Pancreas (tissue), 10 donors: ENCODE measurements at regions not wholly inside any gene's neighbourhood (a gene's known extent, or its start where the extent isn't known, plus 50 kb on each side); places are given as distances from the start of the nearest gene placed in this dataset.

ENCODE experiments used
- ATAC-seq, 4 donors: fragments of 200-7000 bp; cut with Tn5 transposase; one replicate each; pipeline versions ENCODE4 v1.8.0 to v1.9.1; 2020; ENCODE audit warnings: mild to moderate bottlenecking in 4 of 4, moderate library complexity in 4 of 4
- DNase-seq, 6 donors: peaks; one replicate each; pipeline ENCODE4 v3.0.0-alpha.2; 2020
- FAIRE-seq: peaks from 2 replicates; lab custom pipeline; 2012; peaks lifted over from hg19 to GRCh38; lab: Jason Lieb, UNC
- H3K27ac ChIP-seq, 4 donors: fragments of 200-600 bp; sonication (generic); 1 replicate in 3 of 4; 2 replicates in 1 of 4; pipeline versions ENCODE4 v1.5.0 to v1.8.0; 2020
- H3K27me3 ChIP-seq, 4 donors: fragments of 200-600 bp; one replicate each; pipeline ENCODE4 v1.8.0; 2021
- H3K36me3 ChIP-seq, 3 donors: fragments of 200-600 bp; sonication (generic) in 1 of 3; one replicate each; pipeline versions ENCODE4 v1.5.0 to v1.8.0; 2020 to 2021
- H3K4me1 ChIP-seq, 3 donors: fragments of 200-600 bp; one replicate each; pipeline ENCODE4 v1.8.0; 2021
- H3K4me3 ChIP-seq, 4 donors: fragments of 200-600 bp; sonication (generic) in 2 of 4; one replicate each; pipeline versions ENCODE4 v1.5.0 to v1.8.0; 2020 to 2021
- H3K9me3 ChIP-seq, 4 donors: fragments of 200-600 bp; one replicate each; pipeline ENCODE4 v1.8.0; 2021
- WGBS, 2 donors: extraction: QIAGEN DNeasy Blood & Tissue Kit; methylation state at CpG; one replicate each; pipeline ENCODE4 v1.1.7; 2013; 5-methylcytosine and 5-hydroxymethylcytosine counted together
- intact Hi-C, 3 donors: fragments of 100-400 bp; cut with DNase I; formaldehyde crosslinking; loops; one replicate each; pipeline versions ENCODE4 v1.11.1 to v1.14.2; 2022
- TF ChIP-seq, protein P1 (sequence below), 4 donors: fragments of 200-600 bp; sonication (generic) in 3 of 4; IDR thresholded peaks; one replicate each; pipeline versions ENCODE4 v1.5.0 to v1.8.0; 2021; ENCODE audit warnings: antibody characterized with exemption in 4 of 4
- donor health status: healthy with polysubstance abuse.
- donor health status: DM: no; HTN: no; CAD: no; lungs with moderate emphysema.
- donor health status: DM: no; HTN: no; CAD: no.
- donor health status: control.
- donor health status: control.
- donor health status: Bipolar disorder and iron deficiency.
- donor health status: DM: yes; HTN: yes; CAD: no.
- donor health status: DM: no; HTN: no; CAD: no.
- donor health status: DM: no; HTN: no; CAD: no.
- donor health status: DM: yes; HTN: yes; CAD: no.

DNA sequence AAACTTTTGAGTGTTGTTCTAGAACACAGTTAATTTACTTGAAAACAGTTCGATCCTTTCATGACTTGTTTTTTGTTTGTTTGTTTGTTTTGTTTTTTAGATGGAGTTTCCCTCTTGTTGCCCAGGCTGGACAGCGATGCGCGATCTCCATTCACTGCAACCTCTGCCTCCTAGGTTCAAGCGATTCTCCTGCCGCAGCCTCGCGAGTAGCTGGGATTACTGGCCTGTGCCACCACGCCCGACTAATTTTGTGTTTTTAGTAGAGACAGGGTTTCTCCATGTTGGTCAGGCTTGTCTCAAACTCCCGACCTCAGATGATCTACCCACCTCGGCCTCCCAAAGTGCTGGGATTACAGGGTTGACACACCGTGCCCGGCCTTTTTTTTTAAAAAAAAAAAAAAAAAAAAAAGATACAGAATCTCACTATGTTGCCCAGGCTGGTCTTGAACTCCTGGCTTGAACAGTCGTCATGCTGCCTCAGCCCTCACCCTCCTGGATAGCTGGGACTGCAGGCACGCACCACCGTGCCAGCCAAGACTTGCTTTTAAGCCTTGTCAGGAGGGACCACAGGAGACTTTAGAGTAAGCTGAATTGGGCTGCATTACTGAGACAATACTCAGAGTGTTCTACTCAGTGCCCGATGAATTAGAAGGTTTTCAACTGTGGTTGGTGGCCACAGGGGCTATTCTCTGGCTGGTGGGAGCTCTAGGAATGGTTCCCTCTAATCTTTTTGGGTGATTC lies 76.7 kb upstream of the SLC22A16 start:
- intact Hi-C loops, result no loop called here
- Histone ChIP-seq H3K27me3 (no peaks in the 10 kb centered on the region), H3K4me3 (no peak overlapping the region), H3K9me3 (no peaks in the 10 kb centered on the region), H3K4me1 (no peaks in the 10 kb centered on the region), H3K36me3 (no peaks in the 10 kb centered on the region), H3K27ac (no peak overlapping the region)
- FAIRE-seq (no peak), ATAC-seq (no peak), DNase-seq (no peak)
- WGBS, 2 donors, result 89 to 95% methylated on average over 18 of the region's 18 CpGs
- TF ChIP-seq, protein P1, sequence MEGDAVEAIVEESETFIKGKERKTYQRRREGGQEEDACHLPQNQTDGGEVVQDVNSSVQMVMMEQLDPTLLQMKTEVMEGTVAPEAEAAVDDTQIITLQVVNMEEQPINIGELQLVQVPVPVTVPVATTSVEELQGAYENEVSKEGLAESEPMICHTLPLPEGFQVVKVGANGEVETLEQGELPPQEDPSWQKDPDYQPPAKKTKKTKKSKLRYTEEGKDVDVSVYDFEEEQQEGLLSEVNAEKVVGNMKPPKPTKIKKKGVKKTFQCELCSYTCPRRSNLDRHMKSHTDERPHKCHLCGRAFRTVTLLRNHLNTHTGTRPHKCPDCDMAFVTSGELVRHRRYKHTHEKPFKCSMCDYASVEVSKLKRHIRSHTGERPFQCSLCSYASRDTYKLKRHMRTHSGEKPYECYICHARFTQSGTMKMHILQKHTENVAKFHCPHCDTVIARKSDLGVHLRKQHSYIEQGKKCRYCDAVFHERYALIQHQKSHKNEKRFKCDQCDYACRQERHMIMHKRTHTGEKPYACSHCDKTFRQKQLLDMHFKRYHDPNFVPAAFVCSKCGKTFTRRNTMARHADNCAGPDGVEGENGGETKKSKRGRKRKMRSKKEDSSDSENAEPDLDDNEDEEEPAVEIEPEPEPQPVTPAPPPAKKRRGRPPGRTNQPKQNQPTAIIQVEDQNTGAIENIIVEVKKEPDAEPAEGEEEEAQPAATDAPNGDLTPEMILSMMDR (IDR thresholded peaks at IDR 0.05), result no peak

DNA sequence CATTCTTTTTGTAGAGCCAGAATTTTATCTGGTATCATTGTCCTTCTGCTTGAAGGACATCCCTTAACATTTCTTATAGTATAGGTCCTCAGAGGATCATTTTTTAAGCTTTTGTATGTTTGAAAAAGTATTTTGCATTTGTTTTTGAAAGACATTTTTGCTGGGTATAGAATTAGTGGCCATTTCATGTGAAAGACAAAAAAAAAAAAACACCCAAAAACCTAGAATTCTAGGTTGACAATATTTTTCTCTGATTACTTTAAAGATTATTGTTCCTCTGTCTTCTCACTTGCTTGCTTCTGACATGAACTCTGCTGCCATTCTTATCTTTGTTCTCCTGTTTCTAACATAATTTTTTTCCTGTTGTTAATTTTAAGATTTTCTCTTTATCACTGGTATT lies 75.7 kb upstream of the SLC22A16 start:
- DNase-seq (no peak), ATAC-seq (no peak), FAIRE-seq (no peak)
- Histone ChIP-seq H3K27ac (no peak overlapping the region), H3K4me3 (no peak overlapping the region), H3K36me3 (no peaks in the 10 kb centered on the region), H3K4me1 (no peaks in the 10 kb centered on the region), H3K27me3 (no peaks in the 10 kb centered on the region), H3K9me3 (no peaks in the 10 kb centered on the region)
- intact Hi-C loops, result no loop called here
- TF ChIP-seq, protein P1 (IDR thresholded peaks at IDR 0.05), result no peak

DNA sequence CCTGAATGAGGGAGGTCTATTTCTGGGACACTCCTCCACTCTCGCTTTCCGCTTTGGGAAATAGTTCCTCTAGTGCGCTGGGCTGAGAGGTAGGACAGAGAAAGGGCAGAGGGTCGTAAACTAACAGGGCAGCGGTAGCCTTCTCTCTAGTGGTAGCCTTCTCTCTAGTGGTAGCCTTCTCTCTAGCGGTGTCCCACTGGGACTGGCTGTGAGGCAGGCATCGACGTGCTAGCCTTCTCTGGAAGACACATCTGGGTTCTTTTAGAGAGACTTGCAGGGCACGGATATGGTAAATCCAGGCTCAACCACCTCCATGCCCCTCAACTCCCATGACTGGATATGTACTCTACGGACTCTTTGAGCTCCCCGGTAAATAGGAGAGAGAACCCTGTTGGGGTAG lies 74.7 kb upstream of the SLC22A16 start:
- no peaks in the 10 kb centered on the region for H3K27me3 ChIP-seq
- no peaks in the 10 kb centered on the region for H3K9me3 ChIP-seq
- whole genome bisulfite sequencing, 2 donors, result 89 to 91% methylated on average over 11 of the region's 11 CpGs
- no peak for FAIRE-seq
- TF ChIP-seq, protein P1 (IDR thresholded peaks at IDR 0.05), result no peak
- no peak overlapping the region for H3K4me3 ChIP-seq
- ATAC-seq, result no peak
- H3K27ac ChIP-seq, result no peak overlapping the region
- no peaks in the 10 kb centered on the region for H3K4me1 ChIP-seq
- DNase-seq, result no peak
- H3K36me3 ChIP-seq, result no peaks in the 10 kb centered on the region
- intact Hi-C loops, result no loop called here

DNA sequence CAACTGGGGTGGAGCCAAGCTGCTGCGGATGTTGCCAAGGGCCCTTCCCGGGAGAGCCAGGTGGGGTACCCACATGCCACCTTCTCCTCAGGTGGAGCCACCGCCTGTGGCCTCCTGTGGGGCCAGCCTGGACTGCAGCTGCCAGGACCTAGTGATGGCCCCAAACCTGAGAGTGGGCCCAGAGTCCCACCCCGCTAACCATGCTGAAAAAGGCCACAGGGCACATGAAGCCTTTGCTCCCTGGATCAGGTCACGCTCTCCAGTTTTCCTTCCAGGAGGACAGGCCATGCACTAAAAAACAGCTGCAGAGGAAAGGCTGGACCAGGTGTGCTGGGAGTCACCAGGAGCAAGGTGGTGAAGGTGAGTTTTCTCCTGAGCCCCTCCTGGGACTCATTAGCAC lies 73.9 kb upstream of the SLC22A16 start:
- no peak for FAIRE-seq
- intact Hi-C loops, result no loop called here
- Histone ChIP-seq H3K36me3 (no peaks in the 10 kb centered on the region), H3K27ac (no peak overlapping the region), H3K9me3 (no peaks in the 10 kb centered on the region), H3K4me1 (no peaks in the 10 kb centered on the region), H3K27me3 (no peaks in the 10 kb centered on the region), H3K4me3 (no peak overlapping the region)
- no peak for DNase-seq
- no peak for ATAC-seq
- TF ChIP-seq, protein P1 (IDR thresholded peaks at IDR 0.05), result no peak
- 87 to 91% methylated on average over 5 of the region's 5 CpGs for WGBS, 2 donors

DNA sequence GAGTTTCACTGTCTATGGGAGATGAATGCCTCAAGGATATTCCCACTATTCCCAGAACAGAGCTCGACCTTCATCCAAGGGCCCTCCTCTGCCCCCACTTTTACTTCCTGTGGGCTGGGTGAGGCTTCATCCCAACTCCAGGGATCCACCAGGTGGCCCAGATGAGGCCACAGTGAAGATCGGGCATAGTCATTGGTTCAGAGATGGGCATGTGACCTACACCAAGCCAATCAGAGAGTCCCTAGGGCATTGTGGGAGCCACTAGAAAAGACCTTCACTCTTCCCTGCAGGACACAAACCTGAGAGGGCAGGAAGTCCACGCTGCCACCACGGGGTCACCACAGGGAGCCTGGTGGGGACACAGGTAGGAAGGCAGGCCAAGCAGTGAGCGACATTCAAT lies 72.9 kb upstream of the SLC22A16 start:
- no peaks in the 10 kb centered on the region for H3K36me3 ChIP-seq
- H3K27me3 ChIP-seq, result no peaks in the 10 kb centered on the region
- ATAC-seq (no peak), DNase-seq (no peak), FAIRE-seq (no peak)
- H3K4me3 ChIP-seq, result no peak overlapping the region
- H3K4me1 ChIP-seq, result no peaks in the 10 kb centered on the region
- intact Hi-C loops, result no loop called here
- no peak overlapping the region for H3K27ac ChIP-seq
- no peaks in the 10 kb centered on the region for H3K9me3 ChIP-seq
- TF ChIP-seq, protein P1 (IDR thresholded peaks at IDR 0.05), result no peak
- WGBS, 2 donors, result 79 to 88% methylated on average over 5 of the region's 5 CpGs
